ENCODE measurements at regions not wholly inside any gene's neighbourhood (a gene's known extent, or its start where the extent isn't known, plus 50 kb on each side); places are given as distances from the start of the nearest gene placed in this dataset.
"Not testable (repeated sequence)": the region's sequence is repeated elsewhere in the genome, so short reads cannot be mapped to it uniquely, and the experiment has no call there.

DNA sequence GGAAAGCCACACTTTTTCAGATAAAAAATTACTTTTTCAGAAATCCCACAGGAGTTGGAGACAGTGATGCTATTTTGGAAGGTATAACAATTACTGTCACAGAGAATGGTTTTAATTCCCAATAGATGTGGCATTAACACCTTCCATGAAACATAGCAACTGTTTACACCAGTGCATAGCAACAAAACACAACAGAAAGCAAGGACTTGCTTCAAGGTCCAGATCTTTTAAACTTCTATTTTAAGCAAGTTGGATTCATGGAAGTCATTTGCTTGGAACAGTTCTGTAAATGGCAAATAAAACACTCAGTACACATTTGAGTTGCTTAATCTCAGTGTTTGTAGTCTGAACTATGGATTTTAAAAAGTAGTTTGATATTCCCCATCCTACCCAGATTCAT lies 385.9 kb upstream of the SPRY2 start:
- no peak for DNase-seq

DNA sequence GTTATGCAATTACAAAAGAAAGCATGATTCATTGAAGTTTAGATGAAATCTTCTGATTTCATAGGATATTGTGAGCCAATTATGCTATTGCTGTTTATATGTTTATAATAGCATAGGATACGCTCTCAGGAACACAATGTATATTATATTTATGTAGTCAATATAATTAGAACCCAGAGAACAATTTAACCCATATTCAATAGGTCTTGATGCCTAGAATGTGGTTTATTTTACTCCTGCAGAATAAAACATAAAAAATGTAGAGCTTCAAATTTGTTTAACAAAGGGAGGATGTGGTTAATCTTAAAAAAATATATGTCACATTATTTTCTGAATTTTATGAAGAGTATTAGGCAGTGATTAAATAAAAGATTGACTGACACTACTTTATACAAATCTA lies 380.8 kb upstream of the SPRY2 start:
- no peak for DNase-seq

GRCh38 chr13:80718970-80719369 lies 378.0 kb upstream of the SPRY2 start:
- no peak for DNase-seq

GRCh38 chr13:80717776-80718175 lies 376.9 kb upstream of the SPRY2 start:
- no peak for DNase-seq

GRCh38 chr13:80716610-80717081 lies 375.7 kb upstream of the SPRY2 start:
- no peak for DNase-seq

- no peak for DNase-seq
Observed at GRCh38 chr13:80712026-80712425, 371.1 kb upstream of the SPRY2 start.

DNA sequence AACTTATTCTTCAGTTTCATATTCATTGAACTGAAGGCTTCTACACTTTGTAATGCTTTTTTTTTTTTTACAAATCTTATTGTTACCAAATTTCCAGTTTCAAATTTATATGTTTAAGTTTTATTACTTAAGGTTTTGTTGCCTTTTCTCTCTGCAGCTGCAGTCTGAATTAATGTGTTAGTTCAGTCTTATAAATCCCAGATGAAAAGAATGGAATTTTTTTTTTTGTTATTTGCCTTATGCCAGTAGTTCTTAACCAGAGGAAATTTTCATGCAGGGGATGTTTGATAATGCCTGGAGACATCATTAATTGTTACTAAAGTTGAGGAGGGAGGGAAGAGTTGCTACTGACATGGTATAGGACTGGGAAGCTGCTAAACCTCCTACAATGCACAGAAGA lies 367.9 kb upstream of the SPRY2 start:
- DNase-seq = no peak

DNA sequence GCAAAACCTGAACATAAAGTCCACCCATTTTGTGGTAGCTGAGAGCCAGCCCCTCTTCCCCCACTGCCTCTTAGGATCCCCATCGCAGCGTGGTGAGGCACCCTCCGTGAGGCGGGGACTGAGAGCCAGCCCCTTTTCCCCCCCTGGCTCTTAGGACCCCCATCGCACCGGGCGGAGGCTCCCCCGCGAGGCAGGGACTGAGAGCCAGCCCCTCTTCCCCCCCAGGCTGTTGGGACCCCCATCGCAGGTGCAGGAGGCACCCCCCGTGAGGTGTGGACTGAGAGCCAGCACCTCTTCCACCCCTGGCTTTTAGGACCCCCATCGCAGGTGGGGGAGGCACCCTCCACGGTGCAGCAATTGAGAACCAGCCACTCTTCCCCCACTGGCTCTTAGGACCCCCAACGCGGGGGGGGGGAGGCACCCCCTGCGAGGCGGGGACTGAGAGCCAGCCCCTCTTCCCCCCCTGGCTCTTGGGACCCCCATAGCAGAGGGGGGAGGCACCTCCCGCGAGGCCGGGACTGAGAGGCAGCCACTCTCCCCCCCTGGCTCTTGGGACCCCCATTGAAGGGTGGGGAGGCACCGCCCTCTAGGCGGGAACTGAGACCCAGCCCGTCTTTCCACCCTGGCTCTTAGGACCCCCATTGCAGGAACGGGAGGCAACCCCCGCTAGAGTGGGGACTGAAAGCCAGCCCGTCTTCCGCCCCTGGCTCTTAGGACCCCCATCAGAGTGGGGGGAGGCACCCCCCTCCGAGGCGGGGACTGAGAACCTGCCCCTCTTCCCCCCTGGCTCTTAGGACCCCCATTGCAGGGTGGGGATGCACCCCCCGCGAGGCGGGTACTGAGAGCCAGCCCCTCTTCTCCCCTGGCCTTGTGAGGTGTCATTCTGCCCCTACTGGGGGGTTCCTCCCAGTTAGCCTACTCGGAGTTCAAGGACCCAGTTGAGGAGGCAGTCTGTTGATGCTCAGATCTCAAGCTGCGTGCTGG lies 366.4 kb upstream of the SPRY2 start:
- DNase-seq = no peak

GRCh38 chr13:80706164-80706471 lies 365.2 kb upstream of the SPRY2 start:
- no peak for DNase-seq

- no peak for DNase-seq
Observed at GRCh38 chr13:80705371-80706163, 364.6 kb upstream of the SPRY2 start.

- no peak for DNase-seq
Observed at GRCh38 chr13:80704369-80704768, 363.4 kb upstream of the SPRY2 start.

DNA sequence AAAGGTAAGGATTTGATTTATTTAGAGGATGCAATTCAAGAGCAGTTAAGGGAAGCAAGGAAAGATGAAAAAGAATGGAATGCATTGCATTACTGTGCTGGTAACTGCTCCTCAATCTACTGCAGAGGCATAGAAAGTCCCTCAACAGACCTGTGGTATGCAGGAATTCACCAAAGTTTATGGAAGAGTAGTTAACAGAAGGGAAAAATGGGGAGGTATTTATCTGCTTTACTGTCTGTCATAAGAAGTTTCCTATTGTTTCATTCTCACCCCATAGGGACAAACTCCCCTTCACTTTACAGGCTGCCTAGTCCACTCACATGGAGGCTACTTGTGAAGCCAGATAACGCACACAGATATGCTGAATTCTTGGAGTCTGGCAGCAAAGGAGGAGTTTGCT lies 354.9 kb upstream of the SPRY2 start:
- no peak for DNase-seq

DNA sequence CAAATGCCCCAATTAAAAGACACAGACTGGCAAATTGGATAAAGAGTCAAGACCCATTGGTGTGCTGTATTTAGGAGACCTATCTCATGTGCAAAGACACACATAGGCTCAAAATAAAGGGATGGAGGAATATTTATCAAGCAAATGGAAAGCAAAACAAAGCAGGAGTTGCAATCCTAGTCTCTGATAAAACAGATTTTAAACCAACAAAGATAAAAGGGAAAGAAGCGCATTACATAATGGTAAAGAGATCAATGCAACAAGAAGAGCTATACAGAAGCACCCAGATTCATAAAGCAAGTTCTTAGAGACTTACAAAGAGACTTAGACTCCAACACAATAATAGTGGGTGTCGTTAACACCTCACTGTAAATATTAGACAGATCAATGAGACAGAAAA lies 350.9 kb upstream of the SPRY2 start:
- not testable (repeated sequence) for DNase-seq

DNA sequence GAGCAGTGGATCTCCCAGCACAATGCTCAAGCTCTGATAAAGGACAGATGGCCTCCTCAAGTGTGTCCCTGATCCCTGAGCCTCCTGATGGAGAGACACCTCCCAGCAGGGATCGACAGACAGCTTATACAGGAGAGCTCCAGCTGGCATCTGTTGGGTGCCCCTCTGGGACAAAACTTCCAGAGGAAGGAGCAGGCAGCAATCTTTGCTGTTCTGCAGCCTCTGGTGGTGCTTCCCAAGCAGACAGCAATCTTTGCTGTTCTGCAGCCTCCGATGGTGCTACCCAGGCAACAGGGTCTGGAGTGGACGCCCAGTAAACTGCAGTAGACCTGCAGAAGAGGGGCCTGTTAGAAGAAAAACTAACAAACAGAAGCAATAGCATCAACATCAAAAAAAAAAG lies 349.3 kb upstream of the SPRY2 start:
- no peak for DNase-seq

DNA sequence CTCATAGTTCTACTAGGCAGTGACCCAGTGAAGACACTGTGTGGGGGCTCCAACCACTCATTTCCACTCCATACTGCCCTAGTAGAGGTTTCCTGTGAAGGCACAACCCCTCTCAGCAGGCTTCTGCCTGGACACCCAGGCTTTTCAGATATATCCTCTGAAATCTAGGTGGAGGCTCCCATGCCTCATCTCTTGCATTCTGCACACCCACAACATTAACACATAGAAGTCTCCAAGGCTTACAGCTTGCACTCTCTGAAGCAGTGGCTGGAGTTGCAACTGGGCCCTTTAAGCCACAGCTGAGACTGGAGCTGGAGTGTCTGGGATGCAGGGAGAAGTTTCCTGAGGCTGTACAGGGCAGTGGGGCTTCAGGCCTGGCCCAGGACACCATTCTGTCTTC lies 347.7 kb upstream of the SPRY2 start:
- DNase-seq = no peak

- DNase-seq = no peak
Observed at GRCh38 chr13:80685942-80686341, 345.0 kb upstream of the SPRY2 start.

DNA sequence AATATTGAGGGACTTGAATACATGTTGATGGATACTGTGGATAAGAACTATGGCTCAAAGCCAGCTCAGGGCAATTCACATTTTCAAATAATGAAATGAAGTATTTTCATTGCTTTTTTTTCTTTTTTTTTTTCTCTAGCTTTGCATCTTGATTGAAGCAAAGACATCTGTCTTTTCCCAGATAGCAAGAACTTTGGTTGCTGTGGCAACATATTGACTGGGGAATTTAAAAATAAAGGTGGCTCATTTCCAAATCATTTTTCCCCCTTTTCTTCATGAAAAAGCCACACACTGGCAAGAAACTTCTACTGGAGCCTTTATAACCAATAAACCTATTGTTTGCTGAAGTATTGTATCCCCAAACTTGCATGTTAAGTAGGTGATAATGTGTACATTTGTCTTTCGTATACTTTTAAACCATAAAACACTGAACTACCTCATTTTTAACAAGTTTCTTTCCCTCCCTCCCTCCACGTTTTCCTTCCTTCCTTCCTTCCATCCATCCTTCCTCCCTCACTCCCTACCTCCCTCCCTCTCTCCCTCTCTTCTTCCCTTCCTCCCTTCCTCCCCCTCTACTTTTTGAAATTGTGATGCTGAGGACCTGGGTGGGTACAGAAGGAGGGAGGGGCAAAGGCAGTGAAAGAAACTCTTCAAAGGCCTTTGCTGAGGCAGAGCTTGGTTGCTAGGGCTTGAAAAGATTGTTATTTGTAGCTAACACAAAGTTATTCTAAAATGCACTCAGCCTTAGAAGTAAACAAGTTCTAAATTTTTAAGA lies 343.5 kb upstream of the SPRY2 start:
- DNase-seq = no peak

DNA sequence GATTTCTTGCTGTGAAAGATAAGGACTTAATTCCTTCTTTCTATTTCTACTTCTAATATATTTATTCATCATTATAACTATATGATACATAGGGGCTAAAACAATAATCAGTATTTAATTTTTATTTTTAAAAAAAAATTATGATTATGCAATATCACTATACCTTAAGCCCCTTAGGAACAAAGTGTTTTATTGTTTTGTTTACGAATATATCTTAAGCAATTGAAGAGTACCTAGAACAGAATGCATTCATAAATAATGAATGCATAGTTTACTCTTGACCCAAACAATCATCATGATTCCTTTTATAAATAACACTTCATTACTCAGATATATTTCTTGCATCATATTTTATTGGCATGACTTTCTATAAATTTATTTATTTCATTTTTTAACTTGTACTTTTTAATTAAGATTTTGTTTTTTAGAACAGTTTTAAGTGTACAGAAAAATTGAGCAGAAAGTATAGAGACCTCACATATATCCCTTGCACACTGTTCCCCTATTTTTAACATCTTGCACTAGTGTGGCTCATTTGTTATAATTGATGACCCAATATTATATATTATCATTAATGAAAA lies 339.9 kb upstream of the SPRY2 start:
- no peak for DNase-seq

GRCh38 chr13:80679423-80679822 lies 338.5 kb upstream of the SPRY2 start:
- DNase-seq = no peak

- DNase-seq = no peak
Observed at GRCh38 chr13:80677227-80677626, 336.3 kb upstream of the SPRY2 start.

GRCh38 chr13:80675442-80675841 lies 334.5 kb upstream of the SPRY2 start:
- DNase-seq = not testable (repeated sequence)

DNA sequence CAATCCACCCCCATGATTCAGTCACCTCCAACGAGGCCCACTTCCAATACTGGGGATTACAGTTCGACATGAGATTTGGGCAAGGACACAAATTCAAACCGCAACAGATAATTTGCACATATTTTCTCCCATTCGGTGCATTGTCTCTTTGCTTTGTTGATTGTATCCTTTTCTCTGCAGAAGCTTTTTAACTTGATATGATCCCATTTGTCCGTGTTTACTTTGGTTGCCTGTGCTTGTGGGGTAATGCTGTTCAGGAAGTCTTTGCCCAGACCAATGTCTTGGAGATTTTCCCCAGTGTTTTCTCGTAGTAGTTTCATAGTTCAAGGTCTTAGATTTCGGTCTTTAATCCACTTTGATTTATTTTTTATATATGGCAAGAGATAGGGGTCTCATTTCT lies 330.8 kb upstream of the SPRY2 start:
- no peak for DNase-seq

DNA sequence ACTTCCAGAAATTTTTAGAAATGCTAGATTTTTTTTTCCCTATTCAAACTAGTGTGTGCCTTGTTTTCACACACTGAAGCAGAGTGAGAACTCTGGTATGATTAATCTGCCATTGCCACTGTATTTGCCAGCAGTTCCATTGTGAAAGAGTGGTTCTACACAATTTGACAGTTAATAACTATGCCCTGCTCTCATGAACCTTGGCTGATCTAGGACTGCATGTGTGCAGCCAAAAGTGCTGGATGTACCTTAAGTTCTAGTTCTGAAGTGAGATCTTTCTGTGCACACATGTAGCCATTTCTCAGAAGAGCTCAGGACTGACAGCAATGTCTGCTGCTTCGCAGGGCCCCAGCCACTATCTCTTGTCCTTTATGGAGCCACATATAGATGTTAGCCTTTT lies 328.2 kb upstream of the SPRY2 start:
- DNase-seq = no peak
